ENCODE measurements at regions not wholly inside any gene's neighbourhood (a gene's known extent, or its start where the extent isn't known, plus 50 kb on each side); places are given as distances from the start of the nearest gene placed in this dataset.

- TF ChIP-seq CTCF (IDR thresholded peaks at IDR 0.05; ENCODE audit: low read depth, low read length) = no peak
- peak; percentile 57 to 61 for DNase-seq (ENCODE audit: low read depth in 2 of 2)
- H3K4me3 ChIP-seq (replicated peaks in 1 of 2; ENCODE audit: low read depth in 2 of 2, low read length in 2 of 2) = no peak overlapping the region
Observed at GRCh38 chr12:58148405-58148804, 207.0 kb downstream of the ATP23 start.

GRCh38 chr12:58148976-58149375 is 207.6 kb downstream of the ATP23 start:
- no peak for TF ChIP-seq CTCF (IDR thresholded peaks at IDR 0.05; ENCODE audit: low read depth, low read length)
- H3K4me3 ChIP-seq (replicated peaks in 1 of 2; ENCODE audit: low read depth in 2 of 2, low read length in 2 of 2) = no peak overlapping the region
- DNase-seq (ENCODE audit: low read depth in 2 of 2) = no peak

- no peak for TF ChIP-seq CTCF (IDR thresholded peaks at IDR 0.05; ENCODE audit: low read depth, low read length)
- no peak overlapping the region for H3K4me3 ChIP-seq (replicated peaks in 1 of 2; ENCODE audit: low read depth in 2 of 2, low read length in 2 of 2)
- DNase-seq (ENCODE audit: low read depth in 2 of 2) = no peak
Observed at GRCh38 chr12:58154359-58154758, 213.0 kb downstream of the ATP23 start.

- no peak overlapping the region for H3K4me3 ChIP-seq (replicated peaks in 1 of 2; ENCODE audit: low read depth in 2 of 2, low read length in 2 of 2)
- DNase-seq (ENCODE audit: low read depth in 2 of 2) = no peak
- no peak for TF ChIP-seq CTCF (IDR thresholded peaks at IDR 0.05; ENCODE audit: low read depth, low read length)
Observed at GRCh38 chr12:58156697-58157096, 215.3 kb downstream of the ATP23 start.

GRCh38 chr12:58159941-58160340 is 218.6 kb downstream of the ATP23 start:
- H3K4me3 ChIP-seq (replicated peaks in 1 of 2; ENCODE audit: low read depth in 2 of 2, low read length in 2 of 2) = no peak overlapping the region
- TF ChIP-seq CTCF (IDR thresholded peaks at IDR 0.05; ENCODE audit: low read depth, low read length) = no peak
- no peak for DNase-seq (ENCODE audit: low read depth in 2 of 2)

GRCh38 chr12:58161773-58162172 is 220.4 kb downstream of the ATP23 start:
- H3K4me3 ChIP-seq (replicated peaks in 1 of 2; ENCODE audit: low read depth in 2 of 2, low read length in 2 of 2) = no peak overlapping the region
- no peak for TF ChIP-seq CTCF (IDR thresholded peaks at IDR 0.05; ENCODE audit: low read depth, low read length)
- DNase-seq (ENCODE audit: low read depth in 2 of 2) = no peak

GRCh38 chr12:58163021-58163420 is 221.7 kb downstream of the ATP23 start:
- DNase-seq (ENCODE audit: low read depth in 2 of 2) = no peak
- H3K4me3 ChIP-seq (replicated peaks in 1 of 2; ENCODE audit: low read depth in 2 of 2, low read length in 2 of 2) = no peak overlapping the region
- no peak for TF ChIP-seq CTCF (IDR thresholded peaks at IDR 0.05; ENCODE audit: low read depth, low read length)

Measured in cardiac fibroblast (primary cell).